ENCODE measurements at regions not wholly inside any gene's neighbourhood (a gene's known extent, or its start where the extent isn't known, plus 50 kb on each side); places are given as distances from the start of the nearest gene placed in this dataset.

GRCh38 chr18:61963705-61964104, 70.9 kb upstream of the RNF152 start:
- intact Hi-C loops (cut with DNase I; ENCODE audit: low total_unique reads), result no loop called here
- H3K36me3 ChIP-seq, result no peaks in the 10 kb centered on the region
- in situ Hi-C loops (cut with MboI; ENCODE audit: low pct_ligation_motif_present in 1 of 4, low pct_unique_long_range_greater_than_20kb in 1 of 4, low sequenced_read_pairs in 3 of 4), result no loop called here
- no peak overlapping the region for H3K27ac ChIP-seq
- peaks cover 0 to 12% (median 0%) of the 10 kb centered on the region in 4 donors for H3K4me1 ChIP-seq
- no peaks in the 10 kb centered on the region for H3K27me3 ChIP-seq
- 40 to 51% methylated on average over 1 of the region's 1 CpG for WGBS, 2 donors (ENCODE audit: low coverage in 1 of 2)
- H3K9me3 ChIP-seq, result no peaks in the 10 kb centered on the region
- H3K4me3 ChIP-seq, result no peak overlapping the region
- no peak for TF ChIP-seq POLR2AphosphoS5 (IDR thresholded peaks at IDR 0.05)
- TF ChIP-seq POLR2A (IDR thresholded peaks at IDR 0.05), result no peak
- no peak for TF ChIP-seq EP300 (IDR thresholded peaks at IDR 0.05; ENCODE audit: low read depth)
- DNase-seq, result no peak

- H3K27ac ChIP-seq, result no peak overlapping the region
- no peak for DNase-seq
- H3K27me3 ChIP-seq, result no peaks in the 10 kb centered on the region
- in situ Hi-C loops (cut with MboI; ENCODE audit: low pct_ligation_motif_present in 1 of 4, low pct_unique_long_range_greater_than_20kb in 1 of 4, low sequenced_read_pairs in 3 of 4), result no loop called here
- intact Hi-C loops (cut with DNase I; ENCODE audit: low total_unique reads), result no loop called here
- no peak overlapping the region for H3K4me3 ChIP-seq
- no peaks in the 10 kb centered on the region for H3K36me3 ChIP-seq
- no peaks in the 10 kb centered on the region for H3K9me3 ChIP-seq
- peaks cover 0 to 12% (median 0%) of the 10 kb centered on the region in 4 donors for H3K4me1 ChIP-seq
- WGBS, 2 donors (ENCODE audit: low coverage in 1 of 2), result 84 to 96% methylated on average over 4 to 12 of the region's 13 CpGs
- TF ChIP-seq CTCF (IDR thresholded peaks at IDR 0.05) (no peak), EP300 (IDR thresholded peaks at IDR 0.05; ENCODE audit: low read depth) (no peak), POLR2AphosphoS5 (IDR thresholded peaks at IDR 0.05) (no peak)
These were observed 65.2 kb upstream of the RNF152 start for GRCh38 chr18:61957801-61958516.

GRCh38 chr18:61955644-61956043, 62.8 kb upstream of the RNF152 start:
- TF ChIP-seq POLR2AphosphoS5 (IDR thresholded peaks at IDR 0.05) (no peak), POLR2A (IDR thresholded peaks at IDR 0.05) (no peak), CTCF (IDR thresholded peaks at IDR 0.05) (no peak), EP300 (IDR thresholded peaks at IDR 0.05; ENCODE audit: low read depth) (no peak)
- no peak for DNase-seq
- intact Hi-C loops (cut with DNase I; ENCODE audit: low total_unique reads) (no loop called here), in situ Hi-C loops (cut with MboI; ENCODE audit: low pct_ligation_motif_present in 1 of 4, low pct_unique_long_range_greater_than_20kb in 1 of 4, low sequenced_read_pairs in 3 of 4) (no loop called here)
- Histone ChIP-seq H3K4me3 (no peak overlapping the region), H3K36me3 (no peaks in the 10 kb centered on the region), H3K27me3 (no peaks in the 10 kb centered on the region), H3K4me1 (peaks cover 0 to 12% (median 0%) of the 10 kb centered on the region in 4 donors), H3K9me3 (no peaks in the 10 kb centered on the region), H3K27ac (no peak overlapping the region)
- whole genome bisulfite sequencing, 2 donors (ENCODE audit: low coverage in 1 of 2), result 50 to 62% methylated on average over 1 to 2 of the region's 2 CpGs

- no peaks in the 10 kb centered on the region for H3K9me3 ChIP-seq
- WGBS, 2 donors (ENCODE audit: low coverage in 1 of 2), result 61 to 87% methylated on average over 3 to 5 of the region's 5 CpGs
- no peaks in the 10 kb centered on the region for H3K36me3 ChIP-seq
- in situ Hi-C loops (cut with MboI; ENCODE audit: low pct_ligation_motif_present in 1 of 4, low pct_unique_long_range_greater_than_20kb in 1 of 4, low sequenced_read_pairs in 3 of 4), result no loop called here
- TF ChIP-seq POLR2AphosphoS5 (IDR thresholded peaks at IDR 0.05) (no peak), EP300 (IDR thresholded peaks at IDR 0.05; ENCODE audit: low read depth) (no peak), CTCF (IDR thresholded peaks at IDR 0.05) (no peak), POLR2A (IDR thresholded peaks at IDR 0.05) (no peak)
- no peaks in the 10 kb centered on the region for H3K27me3 ChIP-seq
- intact Hi-C loops (cut with DNase I; ENCODE audit: low total_unique reads), result no loop called here
- DNase-seq, result no peak
- no peak overlapping the region for H3K4me3 ChIP-seq
- no peak overlapping the region for H3K27ac ChIP-seq
- H3K4me1 ChIP-seq, result peaks cover 0 to under 1% (median 0%) of the 10 kb centered on the region in 4 donors
These were observed 61.4 kb upstream of the RNF152 start for GRCh38 chr18:61954096-61954746.
